Duodenal mucosa (tissue), 2 donors: ENCODE measurements at regions not wholly inside any gene's neighbourhood (a gene's known extent, or its start where the extent isn't known, plus 50 kb on each side); places are given as distances from the start of the nearest gene placed in this dataset.

Experiments used
- H3K27ac ChIP-seq: one replicate; pipeline ENCODE4 v1.7.0; 2013; ENCODE audit warnings: low read depth, low read length
- H3K27me3 ChIP-seq, 2 donors: one replicate each; pipeline ENCODE4 v1.7.0; 2013; ENCODE audit warnings: low read length in 2 of 2, control low read depth in 1 of 2; ENCODE audit not compliant: insufficient read depth in 2 of 2, control insufficient read depth in 1 of 2
- H3K36me3 ChIP-seq, 2 donors: one replicate each; pipeline ENCODE4 v1.7.0; 2013; ENCODE audit warnings: low read length in 2 of 2, control low read depth in 1 of 2; ENCODE audit not compliant: insufficient read depth in 2 of 2, control insufficient read depth in 1 of 2
- H3K4me1 ChIP-seq, 2 donors: one replicate each; pipeline ENCODE4 v1.7.0; 2013; ENCODE audit warnings: low read length in 2 of 2, control low read depth in 1 of 2; ENCODE audit not compliant: insufficient read depth in 2 of 2, control insufficient read depth in 1 of 2
- H3K4me3 ChIP-seq, 2 donors: one replicate each; pipeline ENCODE4 v1.7.0; 2013; ENCODE audit warnings: low read length in 2 of 2, low read depth in 1 of 2
- H3K9ac ChIP-seq, 2 donors: one replicate each; pipeline ENCODE4 v1.7.0; 2013; ENCODE audit warnings: low read length in 2 of 2, low read depth in 1 of 2
- H3K9me3 ChIP-seq, 2 donors: one replicate each; pipeline ENCODE4 v1.7.0; 2013; ENCODE audit warnings: low read length in 2 of 2, control low read depth in 1 of 2; ENCODE audit not compliant: control insufficient read depth in 1 of 2

DNA sequence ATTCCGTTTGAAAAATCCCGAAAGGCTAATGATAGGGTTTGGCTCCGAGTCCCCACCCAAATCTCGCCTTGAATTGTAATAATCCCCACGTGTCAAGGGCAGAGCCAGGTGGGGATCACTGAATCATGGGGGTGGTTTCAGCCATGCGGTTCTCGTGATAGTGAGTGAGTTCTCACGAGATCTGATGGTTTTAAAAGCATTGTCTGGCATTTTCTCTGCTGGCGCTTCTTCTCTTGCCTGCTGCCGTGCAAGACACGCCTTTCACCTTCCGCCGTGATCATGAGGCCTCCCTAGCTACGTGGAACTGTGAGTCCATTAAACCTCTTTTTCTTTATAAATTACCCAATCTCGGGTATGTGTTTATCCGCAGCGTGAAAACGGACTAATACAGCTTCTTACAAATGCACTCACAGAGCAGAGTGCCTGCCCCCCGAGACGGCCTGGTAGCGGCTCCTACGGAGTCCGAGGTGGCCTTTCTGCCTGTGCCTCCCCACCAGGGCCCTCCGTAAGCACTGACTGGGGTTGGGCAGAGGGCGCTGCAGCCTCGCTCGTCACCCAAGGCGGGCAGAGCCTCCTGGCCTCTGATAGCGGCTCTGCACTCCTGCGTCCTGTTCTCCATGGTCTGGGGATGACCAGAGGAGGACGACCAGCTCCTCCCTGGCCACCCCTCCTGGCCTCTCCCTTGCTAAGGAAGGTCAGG, 131.7 kb downstream of the FOXL1 start:
- Histone ChIP-seq H3K9ac (no peak overlapping the region), H3K9me3 (no peaks in the 10 kb centered on the region), H3K4me1 (no peaks in the 10 kb centered on the region), H3K36me3 (no peaks in the 10 kb centered on the region), H3K27me3 (peaks cover 0 to 3% of the 10 kb centered on the region in 2 donors), H3K4me3 (no peak overlapping the region), H3K27ac (no peak overlapping the region)

DNA sequence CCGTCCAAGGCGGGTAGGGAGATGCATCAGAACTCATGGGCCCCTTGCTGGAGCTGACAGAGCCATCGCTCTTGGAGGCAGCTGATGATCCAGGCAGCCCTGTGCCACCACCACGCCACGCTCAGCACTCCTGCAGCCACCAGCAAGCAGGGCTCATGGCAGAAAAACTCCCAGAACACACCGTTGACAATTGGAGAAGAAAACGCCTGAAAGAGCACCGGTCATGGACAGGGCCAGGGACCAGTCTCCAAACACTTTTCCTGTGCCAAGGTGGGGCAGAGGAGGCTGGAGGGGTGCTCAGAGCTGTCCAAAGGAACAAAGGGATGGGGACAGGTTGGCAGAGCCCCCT, 132.2 kb downstream of the FOXL1 start:
- Histone ChIP-seq H3K9ac (no peak overlapping the region), H3K9me3 (no peaks in the 10 kb centered on the region), H3K4me3 (no peak overlapping the region), H3K27ac (no peak overlapping the region), H3K27me3 (peaks cover 0 to 3% of the 10 kb centered on the region in 2 donors), H3K36me3 (no peaks in the 10 kb centered on the region), H3K4me1 (no peaks in the 10 kb centered on the region)

DNA sequence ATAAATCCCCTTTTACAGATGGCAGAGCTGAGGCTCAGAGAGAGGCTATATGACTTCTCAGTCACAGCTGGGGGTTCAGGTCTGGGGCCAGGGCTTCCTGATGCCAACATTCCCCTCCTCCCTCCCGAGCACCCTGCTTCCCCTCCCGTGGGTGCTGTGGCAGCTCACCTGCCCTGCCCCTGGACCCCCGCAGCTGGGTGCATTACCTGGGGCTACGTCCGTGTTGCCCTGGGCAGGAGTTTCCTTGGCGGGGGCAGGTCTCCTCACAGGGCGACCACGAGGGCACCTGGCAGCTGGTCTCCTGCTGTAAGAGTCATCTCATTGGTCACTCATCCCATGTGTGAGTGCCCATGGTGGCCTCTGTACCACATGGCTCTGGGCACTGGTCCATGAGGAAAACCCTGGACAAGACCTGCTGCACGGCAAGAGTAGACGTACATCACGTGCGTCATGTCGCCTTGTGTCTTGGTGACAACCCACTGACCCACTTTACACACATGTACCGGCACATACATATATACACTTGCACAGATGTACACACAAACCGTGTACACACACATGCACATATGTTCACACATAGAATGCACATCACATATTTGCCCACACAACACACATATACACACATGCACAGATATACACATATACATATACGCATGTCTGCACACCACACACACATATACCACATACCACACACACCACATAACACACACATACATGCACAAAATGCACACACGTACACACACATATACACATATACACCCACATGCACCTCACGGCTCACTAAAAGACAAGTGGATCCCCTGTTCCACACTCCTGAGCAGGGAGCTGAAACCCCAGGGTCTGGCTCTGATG, 134.0 kb downstream of the FOXL1 start:
- Histone ChIP-seq H3K4me1 (no peaks in the 10 kb centered on the region), H3K4me3 (no peak overlapping the region), H3K27ac (no peak overlapping the region), H3K9ac (no peak overlapping the region), H3K9me3 (no peaks in the 10 kb centered on the region), H3K36me3 (no peaks in the 10 kb centered on the region), H3K27me3 (peaks cover 0 to 3% of the 10 kb centered on the region in 2 donors)

DNA sequence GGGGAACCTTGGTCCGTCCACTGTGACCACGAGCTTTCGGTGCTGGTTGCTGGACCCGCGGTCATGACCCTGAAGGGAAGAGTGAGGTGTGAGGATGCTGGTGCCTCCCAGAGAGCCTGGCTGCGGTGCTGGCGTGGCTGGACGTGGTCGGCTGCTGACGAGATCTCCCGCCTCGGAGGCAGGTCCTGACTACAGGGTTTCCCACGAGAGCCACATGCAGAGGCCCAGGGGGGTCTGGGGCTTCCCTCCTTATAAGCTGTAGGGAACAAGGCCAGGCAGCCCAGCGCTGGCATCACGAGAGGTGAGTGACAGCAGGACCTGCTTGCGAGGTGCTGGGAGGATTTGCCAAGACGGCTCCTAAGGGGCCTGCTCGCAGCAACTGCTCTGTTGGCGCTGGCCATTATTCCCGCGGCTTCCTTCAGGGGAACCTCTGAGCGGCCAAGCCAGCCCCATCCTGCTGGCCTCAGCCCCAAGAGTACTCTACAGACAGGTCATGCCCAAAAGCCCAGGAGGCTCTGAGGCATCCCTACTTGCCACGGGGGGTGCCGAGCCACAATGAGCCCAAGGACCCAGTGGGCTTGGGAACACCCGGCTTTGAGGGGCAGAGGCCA, 134.8 kb downstream of the FOXL1 start:
- H3K27me3 ChIP-seq: peaks cover 0 to 3% of the 10 kb centered on the region in 2 donors
- no peak overlapping the region for H3K27ac ChIP-seq
- H3K36me3 ChIP-seq: no peaks in the 10 kb centered on the region
- H3K9ac ChIP-seq: no peak overlapping the region
- no peak overlapping the region for H3K4me3 ChIP-seq
- H3K9me3 ChIP-seq: no peaks in the 10 kb centered on the region
- no peaks in the 10 kb centered on the region for H3K4me1 ChIP-seq

DNA sequence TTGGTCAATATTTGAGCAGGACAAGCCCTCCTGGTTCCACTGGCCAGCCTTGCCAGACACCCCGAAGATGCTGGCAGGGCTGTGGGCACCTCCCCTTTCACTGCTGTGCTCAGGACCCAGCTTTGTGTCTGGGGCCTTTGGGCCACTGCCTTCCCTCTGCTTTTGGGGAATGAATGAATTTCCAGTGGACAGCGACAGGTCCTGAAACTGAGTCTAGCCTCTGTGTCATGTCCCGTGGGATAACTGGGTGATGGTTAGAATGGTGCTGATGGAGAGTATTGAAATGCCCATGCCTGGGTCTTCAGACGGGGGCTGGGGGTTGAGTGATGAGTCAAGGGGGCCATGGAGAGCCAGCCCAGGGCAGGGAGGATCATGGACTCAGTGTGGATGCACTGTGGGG, 135.8 kb downstream of the FOXL1 start:
- no peaks in the 10 kb centered on the region for H3K9me3 ChIP-seq
- no peak overlapping the region for H3K27ac ChIP-seq
- H3K4me1 ChIP-seq: no peaks in the 10 kb centered on the region
- peaks cover 0 to 3% of the 10 kb centered on the region in 2 donors for H3K27me3 ChIP-seq
- no peak overlapping the region for H3K9ac ChIP-seq
- H3K36me3 ChIP-seq: no peaks in the 10 kb centered on the region
- no peak overlapping the region for H3K4me3 ChIP-seq

DNA sequence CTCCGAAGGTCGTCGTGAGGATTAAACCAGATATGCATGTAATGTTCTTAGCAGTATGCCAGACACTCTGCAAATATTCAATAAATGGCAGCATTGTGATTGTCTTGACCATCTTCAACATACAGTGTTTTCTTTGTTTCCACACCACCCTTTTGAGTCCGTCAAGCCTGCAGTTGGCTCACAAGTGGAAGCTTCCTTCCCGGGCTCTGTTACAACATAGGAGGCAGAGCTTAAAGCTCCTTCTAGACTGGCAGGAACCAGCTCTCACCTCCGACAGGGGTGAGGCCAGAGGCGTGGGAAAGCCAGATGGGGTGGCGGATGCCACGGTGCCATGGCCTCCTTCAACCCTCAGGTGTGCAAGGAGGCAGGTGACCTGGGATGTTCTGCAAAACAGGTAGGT, 138.3 kb downstream of the FOXL1 start:
- no peak overlapping the region for H3K27ac ChIP-seq
- no peaks in the 10 kb centered on the region for H3K9me3 ChIP-seq
- H3K4me3 ChIP-seq: no peak overlapping the region
- no peaks in the 10 kb centered on the region for H3K4me1 ChIP-seq
- H3K9ac ChIP-seq: no peak overlapping the region
- peaks cover 0 to 3% of the 10 kb centered on the region in 2 donors for H3K27me3 ChIP-seq
- no peaks in the 10 kb centered on the region for H3K36me3 ChIP-seq

DNA sequence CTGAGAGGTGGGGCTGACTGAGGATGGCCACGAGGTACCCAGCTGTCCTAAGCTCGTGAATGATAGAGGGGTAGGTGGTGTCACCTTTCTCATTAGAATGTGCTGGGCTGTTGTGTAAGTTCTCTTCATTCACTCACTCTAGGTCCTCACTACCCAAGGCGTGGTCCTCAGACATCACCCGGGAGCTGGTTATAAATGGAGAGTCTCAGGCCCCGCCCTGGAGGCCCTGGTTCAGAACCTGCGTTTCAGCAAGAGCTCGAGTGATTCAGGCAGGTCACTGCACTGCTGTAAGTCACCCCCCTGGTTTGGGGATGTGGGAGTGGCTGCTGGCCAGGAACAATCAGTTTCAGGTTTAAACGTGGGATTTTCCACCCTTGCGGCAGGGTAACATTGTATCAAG, 139.8 kb downstream of the FOXL1 start:
- no peaks in the 10 kb centered on the region for H3K4me1 ChIP-seq
- H3K9ac ChIP-seq: no peak overlapping the region
- no peak overlapping the region for H3K4me3 ChIP-seq
- no peak overlapping the region for H3K27ac ChIP-seq
- no peaks in the 10 kb centered on the region for H3K27me3 ChIP-seq
- no peaks in the 10 kb centered on the region for H3K9me3 ChIP-seq
- H3K36me3 ChIP-seq: no peaks in the 10 kb centered on the region

DNA sequence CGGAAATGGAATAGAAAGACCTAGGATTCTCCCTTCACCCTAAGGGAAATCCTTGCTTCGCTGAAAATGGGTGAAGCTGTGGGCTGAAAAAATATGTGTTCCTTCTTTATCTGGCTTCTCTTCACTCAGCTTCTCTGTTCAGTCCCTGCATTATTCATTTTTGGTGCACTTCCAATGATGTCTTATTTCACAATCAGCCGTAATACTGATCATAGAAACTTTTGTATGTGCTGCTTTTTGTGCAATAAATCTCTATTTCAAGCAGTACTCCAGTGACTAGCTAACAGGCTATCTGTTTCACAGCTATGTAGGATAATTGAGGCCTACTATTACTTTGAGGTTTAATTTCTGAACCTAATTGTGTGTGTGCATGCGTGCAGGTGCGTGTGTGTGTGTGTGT, 144.6 kb downstream of the FOXL1 start:
- Histone ChIP-seq H3K4me3 (no peak overlapping the region), H3K4me1 (no peaks in the 10 kb centered on the region), H3K9me3 (no peaks in the 10 kb centered on the region), H3K9ac (no peak overlapping the region), H3K27ac (no peak overlapping the region), H3K27me3 (peaks cover 0 to under 1% of the 10 kb centered on the region in 2 donors), H3K36me3 (no peaks in the 10 kb centered on the region)

DNA sequence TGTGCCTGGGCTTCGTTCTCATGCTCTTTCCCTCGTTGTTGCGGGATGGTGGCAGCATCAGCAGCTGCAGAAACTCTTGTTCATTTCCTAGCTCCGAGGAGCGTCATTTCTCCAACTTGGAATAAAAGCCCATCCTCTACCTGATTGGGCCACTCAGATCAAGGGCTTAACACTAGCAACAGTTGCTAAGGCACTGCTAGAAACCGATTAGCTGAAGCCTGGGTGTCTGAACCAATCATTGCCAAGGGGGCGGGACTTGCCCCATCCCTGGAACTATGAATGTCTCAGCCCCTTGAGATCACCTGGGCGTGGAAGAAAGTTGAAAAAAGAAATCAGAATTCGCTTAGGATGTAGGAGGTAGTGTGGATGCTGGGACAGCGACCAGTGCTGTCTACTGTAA, 145.3 kb downstream of the FOXL1 start:
- Histone ChIP-seq H3K4me3 (no peak overlapping the region), H3K27me3 (peaks cover 0 to 5% of the 10 kb centered on the region in 2 donors), H3K27ac (no peak overlapping the region), H3K9me3 (no peaks in the 10 kb centered on the region), H3K4me1 (no peaks in the 10 kb centered on the region), H3K36me3 (no peaks in the 10 kb centered on the region), H3K9ac (no peak overlapping the region)

DNA sequence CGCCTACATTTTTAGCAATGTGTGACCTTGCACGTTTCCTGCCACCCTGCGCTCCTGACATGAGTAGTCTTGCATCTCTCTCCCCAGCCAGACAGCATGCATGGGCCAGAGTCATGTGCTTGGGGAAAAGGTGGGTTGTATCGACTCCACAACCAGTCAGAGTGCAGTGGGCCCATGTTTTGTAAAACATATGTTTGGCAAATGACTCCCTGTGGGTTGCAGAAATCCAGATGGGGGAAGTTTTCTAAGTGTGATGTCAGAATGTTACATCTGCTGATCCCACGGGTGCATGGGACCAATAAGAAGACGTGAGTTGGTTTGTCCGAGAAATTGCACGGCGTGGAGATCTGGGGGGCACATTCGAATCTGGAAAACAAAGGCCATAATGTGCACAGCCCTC, 147.1 kb downstream of the FOXL1 start:
- H3K36me3 ChIP-seq: no peaks in the 10 kb centered on the region
- H3K27me3 ChIP-seq: peaks cover under 1 to 5% of the 10 kb centered on the region in 2 donors

More for the DNA sequence above, 147.1 kb downstream of the FOXL1 start:
- Histone ChIP-seq H3K4me3 (no peak overlapping the region), H3K9me3 (no peaks in the 10 kb centered on the region), H3K9ac (no peak overlapping the region), H3K27ac (no peak overlapping the region), H3K4me1 (no peaks in the 10 kb centered on the region)
